ENCODE measurements at regions not wholly inside any gene's neighbourhood (a gene's known extent, or its start where the extent isn't known, plus 50 kb on each side); places are given as distances from the start of the nearest gene placed in this dataset.
"Not testable (repeated sequence)": the region's sequence is repeated elsewhere in the genome, so short reads cannot be mapped to it uniquely, and the experiment has no call there.

- peak; percentile 48 for DNase-seq (ENCODE audit: low read depth)
Measured at GRCh38 chr1:56120021-56120420, 459.3 kb downstream of the PLPP3 start.

GRCh38 chr1:56118676-56119075 lies 460.7 kb downstream of the PLPP3 start:
- DNase-seq (ENCODE audit: low read depth) = not testable (repeated sequence)

- no peak for DNase-seq (ENCODE audit: low read depth)
Measured at GRCh38 chr1:56115701-56116100, 463.7 kb downstream of the PLPP3 start.

GRCh38 chr1:56113679-56114078 lies 465.7 kb downstream of the PLPP3 start:
- no peak for DNase-seq (ENCODE audit: low read depth)

- no peak for DNase-seq (ENCODE audit: low read depth)
Measured at GRCh38 chr1:56107275-56107638, 472.1 kb downstream of the PLPP3 start.

GRCh38 chr1:56106531-56107274 lies 472.7 kb downstream of the PLPP3 start:
- DNase-seq (ENCODE audit: low read depth) = no peak

GRCh38 chr1:56105397-56105796 lies 474.0 kb downstream of the PLPP3 start:
- no peak for DNase-seq (ENCODE audit: low read depth)

- DNase-seq (ENCODE audit: low read depth) = no peak
Measured at GRCh38 chr1:56099766-56100265, 479.5 kb downstream of the PLPP3 start.

- DNase-seq (ENCODE audit: low read depth) = peak; percentile 52
Measured at GRCh38 chr1:56098946-56099345, 480.4 kb downstream of the PLPP3 start.

GRCh38 chr1:56097713-56098112 lies 481.6 kb downstream of the PLPP3 start:
- no peak for DNase-seq (ENCODE audit: low read depth)

- peak; percentile 97 for DNase-seq (ENCODE audit: low read depth)
Measured at GRCh38 chr1:56095696-56096665, 483.4 kb downstream of the PLPP3 start.

- peak; percentile 46 for DNase-seq (ENCODE audit: low read depth)
Measured at GRCh38 chr1:56094168-56094567, 485.2 kb downstream of the PLPP3 start.

- DNase-seq (ENCODE audit: low read depth) = peak; percentile 40
Measured at GRCh38 chr1:56092684-56093570, 486.4 kb downstream of the PLPP3 start.

GRCh38 chr1:56089826-56090225 lies 489.5 kb downstream of the PLPP3 start:
- DNase-seq (ENCODE audit: low read depth) = not testable (repeated sequence)

- DNase-seq (ENCODE audit: low read depth) = no peak
Measured at GRCh38 chr1:56084246-56084645, 495.1 kb downstream of the PLPP3 start.

- no peak for DNase-seq (ENCODE audit: low read depth)
Measured at GRCh38 chr1:56081736-56082135, 497.6 kb downstream of the PLPP3 start.

- peak; percentile 94 for DNase-seq (ENCODE audit: low read depth)
Measured at GRCh38 chr1:56081173-56081572, 498.2 kb downstream of the PLPP3 start.

- peak; percentile 76 for DNase-seq (ENCODE audit: low read depth)
Measured at GRCh38 chr1:56080123-56080522, 499.2 kb downstream of the PLPP3 start.

GRCh38 chr1:56079391-56079790 lies 500.0 kb downstream of the PLPP3 start:
- no peak for DNase-seq (ENCODE audit: low read depth)

- no peak for DNase-seq (ENCODE audit: low read depth)
Measured at GRCh38 chr1:56077206-56077605, 502.2 kb downstream of the PLPP3 start.

- DNase-seq (ENCODE audit: low read depth) = peak; percentile 99
Measured at GRCh38 chr1:56074007-56074651, 505.2 kb downstream of the PLPP3 start.

All from EH (cell line).